ENCODE measurements at regions not wholly inside any gene's neighbourhood (a gene's known extent, or its start where the extent isn't known, plus 50 kb on each side); places are given as distances from the start of the nearest gene placed in this dataset.

DNA sequence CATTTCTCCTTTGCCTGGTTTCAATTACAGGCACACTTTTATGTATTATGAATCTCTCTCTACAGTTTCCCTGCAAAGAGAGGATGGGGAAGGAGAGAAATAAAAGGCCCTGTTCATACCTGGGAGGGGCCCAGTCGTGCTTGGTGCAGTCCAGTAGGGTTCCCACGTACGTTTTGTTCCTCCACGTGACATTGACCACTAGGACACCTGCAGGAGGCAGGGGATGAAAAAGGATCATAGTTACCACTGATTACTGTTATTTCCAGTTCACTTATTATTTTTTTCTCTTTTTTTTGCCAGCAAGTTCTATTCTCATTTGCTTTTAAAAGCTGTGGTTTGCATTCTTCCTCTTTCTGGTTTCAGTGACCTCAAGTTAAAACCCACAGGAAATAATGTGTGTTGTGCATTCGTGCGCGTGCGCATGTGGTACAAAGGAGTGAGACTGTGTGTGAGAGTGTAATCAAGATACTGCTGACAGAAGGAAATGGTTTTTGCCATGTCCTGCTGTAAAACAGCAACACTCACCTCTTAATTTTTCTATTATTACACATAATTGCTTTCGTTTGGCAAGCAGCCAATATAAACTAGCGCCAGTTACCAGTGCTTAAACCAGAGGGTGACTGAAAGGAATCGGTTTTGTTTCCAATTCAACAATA, 96.8 kb downstream of the ZNF608 start:
- Histone ChIP-seq H2AFZ (ENCODE audit: low read length) (no peak overlapping the region), H3K36me3 (ENCODE audit: insufficient read depth, low read length) (peaks cover 37% of the 10 kb centered on the region), H4K20me1 (ENCODE audit: insufficient read depth, low read length) (peaks cover 24% of the 10 kb centered on the region; the same call in 1 of the 2 replicates), H3K79me2 (ENCODE audit: insufficient read depth, low read depth, low read length) (peaks cover 49% of the 10 kb centered on the region; the same call in 1 of the 2 replicates), H3K9me3 (ENCODE audit: low read length) (no peaks in the 10 kb centered on the region), H3K4me1 (ENCODE audit: insufficient read depth, low read length, poor library complexity, severe bottlenecking) (peaks cover 97% of the 10 kb centered on the region), H3K9me2 (ENCODE audit: insufficient read depth, low read length) (no peaks in the 10 kb centered on the region), H3K27ac (ENCODE audit: low read depth, low read length, poor library complexity, severe bottlenecking) (peak overlapping the region; percentile 95), H3K4me3 (ENCODE audit: low read depth, low read length, poor library complexity, severe bottlenecking) (peak overlapping the region; percentile 69), H3K4me2 (ENCODE audit: low read length) (peak overlapping the region; percentile 95)
- intact Hi-C loops (cut with micrococcal nuclease; ENCODE audit: unreplicated experiment) = loop anchor here (1.0 to 10.0 kb wide), 10 partner anchors 56 to 713 kb away; no protein-coding TSS in a partner anchor
- no TSS peak for BruUV-seq (replicated peaks)
- POLR2A ChIA-PET = interaction anchor here (0.6 to 3.4 kb wide), 7 partner anchors 8 to 266 kb away, joined by 3 to 20 read pairs (median 4); no protein-coding TSS in a partner anchor
- TF ChIP-seq, protein P1, sequence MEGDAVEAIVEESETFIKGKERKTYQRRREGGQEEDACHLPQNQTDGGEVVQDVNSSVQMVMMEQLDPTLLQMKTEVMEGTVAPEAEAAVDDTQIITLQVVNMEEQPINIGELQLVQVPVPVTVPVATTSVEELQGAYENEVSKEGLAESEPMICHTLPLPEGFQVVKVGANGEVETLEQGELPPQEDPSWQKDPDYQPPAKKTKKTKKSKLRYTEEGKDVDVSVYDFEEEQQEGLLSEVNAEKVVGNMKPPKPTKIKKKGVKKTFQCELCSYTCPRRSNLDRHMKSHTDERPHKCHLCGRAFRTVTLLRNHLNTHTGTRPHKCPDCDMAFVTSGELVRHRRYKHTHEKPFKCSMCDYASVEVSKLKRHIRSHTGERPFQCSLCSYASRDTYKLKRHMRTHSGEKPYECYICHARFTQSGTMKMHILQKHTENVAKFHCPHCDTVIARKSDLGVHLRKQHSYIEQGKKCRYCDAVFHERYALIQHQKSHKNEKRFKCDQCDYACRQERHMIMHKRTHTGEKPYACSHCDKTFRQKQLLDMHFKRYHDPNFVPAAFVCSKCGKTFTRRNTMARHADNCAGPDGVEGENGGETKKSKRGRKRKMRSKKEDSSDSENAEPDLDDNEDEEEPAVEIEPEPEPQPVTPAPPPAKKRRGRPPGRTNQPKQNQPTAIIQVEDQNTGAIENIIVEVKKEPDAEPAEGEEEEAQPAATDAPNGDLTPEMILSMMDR (conservative IDR thresholded peaks at IDR 0.05; ENCODE audit: low read length) = no peak
- no peak for TF ChIP-seq EZH2phosphoT487 (IDR thresholded peaks at IDR 0.05; ENCODE audit: borderline replicate concordance, low read depth, low read length)
- CTCF ChIA-PET (ENCODE audit: unreplicated experiment) = interaction anchor here (1.2 kb wide), 1 partner anchor 75 kb away, joined by 3 read pairs; no protein-coding TSS in a partner anchor
- peak; percentile 98 for DNase-seq (ENCODE audit: low spot score)

DNA sequence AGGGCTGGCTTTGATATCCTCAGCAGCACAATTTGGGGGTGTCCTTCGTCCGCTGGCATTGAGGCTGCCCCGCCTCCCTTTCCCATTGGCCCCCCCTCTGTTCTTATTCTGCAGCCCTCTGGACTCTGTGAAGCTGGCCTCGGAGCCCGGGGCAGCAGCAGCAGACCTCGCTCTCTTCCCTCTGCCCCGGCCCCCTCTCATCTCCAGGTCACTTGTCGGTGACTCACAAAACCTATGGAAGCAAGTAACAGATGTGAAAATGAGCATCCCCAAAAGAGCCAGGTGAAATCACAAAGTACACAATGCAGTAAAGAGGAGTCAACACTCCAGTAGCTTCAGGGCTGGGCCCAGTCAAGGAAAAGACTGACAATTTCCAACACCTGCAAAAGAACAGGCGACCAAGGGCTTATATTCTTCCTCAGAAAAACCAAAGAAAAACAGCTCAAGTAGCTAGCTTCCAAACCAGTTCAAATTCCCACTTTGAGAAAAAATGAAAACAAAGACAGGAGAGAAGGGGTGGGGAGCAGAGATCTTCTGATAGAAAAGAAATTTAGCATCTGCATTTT, 97.5 kb downstream of the ZNF608 start:
- Histone ChIP-seq H3K4me2 (ENCODE audit: low read length) (peak overlapping the region; percentile 85), H4K20me1 (ENCODE audit: insufficient read depth, low read length) (peaks cover 24% of the 10 kb centered on the region; the same call in 1 of the 2 replicates), H3K4me1 (ENCODE audit: insufficient read depth, low read length, poor library complexity, severe bottlenecking) (peaks cover 91% of the 10 kb centered on the region), H2AFZ (ENCODE audit: low read length) (no peak overlapping the region), H3K4me3 (ENCODE audit: low read depth, low read length, poor library complexity, severe bottlenecking) (peak overlapping the region; percentile 49), H3K36me3 (ENCODE audit: insufficient read depth, low read length) (peaks cover 43% of the 10 kb centered on the region), H3K79me2 (ENCODE audit: insufficient read depth, low read depth, low read length) (peaks cover 43% of the 10 kb centered on the region; the same call in 1 of the 2 replicates), H3K9me2 (ENCODE audit: insufficient read depth, low read length) (no peaks in the 10 kb centered on the region), H3K27ac (ENCODE audit: low read depth, low read length, poor library complexity, severe bottlenecking) (peak overlapping the region; percentile 95), H3K9me3 (ENCODE audit: low read length) (no peaks in the 10 kb centered on the region)
- POLR2A ChIA-PET = interaction anchor here (0.6 to 3.4 kb wide), 12 partner anchors 9 to 265 kb away, joined by 3 to 20 read pairs (median 3); no protein-coding TSS in a partner anchor
- CTCF ChIA-PET (ENCODE audit: unreplicated experiment) = interaction anchor here (1.2 kb wide), 1 partner anchor 76 kb away, joined by 3 read pairs; no protein-coding TSS in a partner anchor
- BruUV-seq (replicated peaks) = no TSS peak
- TF ChIP-seq, protein P1 (conservative IDR thresholded peaks at IDR 0.05; ENCODE audit: low read length) = no peak
- no peak for TF ChIP-seq EZH2phosphoT487 (IDR thresholded peaks at IDR 0.05; ENCODE audit: borderline replicate concordance, low read depth, low read length)
- no peak for DNase-seq (ENCODE audit: low spot score)
- intact Hi-C loops (cut with micrococcal nuclease; ENCODE audit: unreplicated experiment) = loop anchor here (1.0 kb wide), 3 partner anchors 125 to 357 kb away; no protein-coding TSS in a partner anchor
